ENCODE measurements at regions not wholly inside any gene's neighbourhood (a gene's known extent, or its start where the extent isn't known, plus 50 kb on each side); places are given as distances from the start of the nearest gene placed in this dataset.

GRCh38 chr4:137676357-137676998, 144.2 kb upstream of the PCDH18 start:
- DNase-seq (ENCODE audit: low spot score) = no peak

GRCh38 chr4:137674066-137674465, 141.8 kb upstream of the PCDH18 start:
- DNase-seq (ENCODE audit: low spot score) = no peak

GRCh38 chr4:137668885-137669545, 136.7 kb upstream of the PCDH18 start:
- DNase-seq (ENCODE audit: low spot score) = no peak

GRCh38 chr4:137664416-137664815, 132.1 kb upstream of the PCDH18 start:
- DNase-seq (ENCODE audit: low spot score) = no peak

- DNase-seq (ENCODE audit: low spot score) = no peak
Observed at GRCh38 chr4:137664046-137664387, 131.7 kb upstream of the PCDH18 start.

GRCh38 chr4:137663251-137664045, 131.2 kb upstream of the PCDH18 start:
- no peak for DNase-seq (ENCODE audit: low spot score)

- DNase-seq (ENCODE audit: low spot score) = no peak
Observed at GRCh38 chr4:137661693-137662092, 129.4 kb upstream of the PCDH18 start.

GRCh38 chr4:137660211-137660610, 127.9 kb upstream of the PCDH18 start:
- no peak for DNase-seq (ENCODE audit: low spot score)

- no peak for DNase-seq (ENCODE audit: low spot score)
Observed at GRCh38 chr4:137659431-137659830, 127.1 kb upstream of the PCDH18 start.

- DNase-seq (ENCODE audit: low spot score) = no peak
Observed at GRCh38 chr4:137656661-137657060, 124.4 kb upstream of the PCDH18 start.

- DNase-seq (ENCODE audit: low spot score) = no peak
Observed at GRCh38 chr4:137655302-137655701, 123.0 kb upstream of the PCDH18 start.

GRCh38 chr4:137651128-137651527, 118.8 kb upstream of the PCDH18 start:
- no peak for DNase-seq (ENCODE audit: low spot score)

GRCh38 chr4:137649711-137650450, 117.6 kb upstream of the PCDH18 start:
- no peak for DNase-seq (ENCODE audit: low spot score)

GRCh38 chr4:137648531-137648930, 116.2 kb upstream of the PCDH18 start:
- DNase-seq (ENCODE audit: low spot score) = no peak

GRCh38 chr4:137647375-137647774, 115.1 kb upstream of the PCDH18 start:
- DNase-seq (ENCODE audit: low spot score) = no peak

GRCh38 chr4:137644201-137644600, 111.9 kb upstream of the PCDH18 start:
- no peak for DNase-seq (ENCODE audit: low spot score)

GRCh38 chr4:137641544-137641943, 109.2 kb upstream of the PCDH18 start:
- no peak for DNase-seq (ENCODE audit: low spot score)

- DNase-seq (ENCODE audit: low spot score) = no peak
Observed at GRCh38 chr4:137640838-137641158, 108.5 kb upstream of the PCDH18 start.

- no peak for DNase-seq (ENCODE audit: low spot score)
Observed at GRCh38 chr4:137640156-137640837, 108.0 kb upstream of the PCDH18 start.

- no peak for DNase-seq (ENCODE audit: low spot score)
Observed at GRCh38 chr4:137638934-137639333, 106.6 kb upstream of the PCDH18 start.

GRCh38 chr4:137635601-137636000, 103.3 kb upstream of the PCDH18 start:
- DNase-seq (ENCODE audit: low spot score) = no peak

GRCh38 chr4:137635108-137635507, 102.8 kb upstream of the PCDH18 start:
- no peak for DNase-seq (ENCODE audit: low spot score)
